ENCODE measurements at regions not wholly inside any gene's neighbourhood (a gene's known extent, or its start where the extent isn't known, plus 50 kb on each side); places are given as distances from the start of the nearest gene placed in this dataset.
"Not testable (repeated sequence)": the region's sequence is repeated elsewhere in the genome, so short reads cannot be mapped to it uniquely, and the experiment has no call there.

GRCh38 chr19:28589991-28590411 lies 623.0 kb downstream of the UQCRFS1 start:
- CTCF ChIA-PET = not testable (repeated sequence)

GRCh38 chr19:28586474-28586873 lies 626.5 kb downstream of the UQCRFS1 start:
- ChIA-PET CTCF (no interaction called here), POLR2A (no interaction called here)

More at GRCh38 chr19:28589991-28590411, 623.0 kb downstream of the UQCRFS1 start:
- POLR2A ChIA-PET = not testable (repeated sequence)

- POLR2A ChIA-PET = no interaction called here
- CTCF ChIA-PET = no interaction called here
Observed at GRCh38 chr19:28585796-28586195, 627.2 kb downstream of the UQCRFS1 start.

- CTCF ChIA-PET = no interaction called here
Observed at GRCh38 chr19:28583713-28584112, 629.2 kb downstream of the UQCRFS1 start.

GRCh38 chr19:28583242-28583641 lies 629.7 kb downstream of the UQCRFS1 start:
- CTCF ChIA-PET = no interaction called here
- POLR2A ChIA-PET = no interaction called here

More at GRCh38 chr19:28583713-28584112, 629.2 kb downstream of the UQCRFS1 start:
- POLR2A ChIA-PET = no interaction called here

- POLR2A ChIA-PET = no interaction called here
- CTCF ChIA-PET = no interaction called here
Observed at GRCh38 chr19:28582796-28583195, 630.2 kb downstream of the UQCRFS1 start.

GRCh38 chr19:28582344-28582743 lies 630.6 kb downstream of the UQCRFS1 start:
- CTCF ChIA-PET = no interaction called here
- POLR2A ChIA-PET = no interaction called here

- ChIA-PET CTCF (no interaction called here), POLR2A (no interaction called here)
Observed at GRCh38 chr19:28581468-28581770, 631.5 kb downstream of the UQCRFS1 start.

GRCh38 chr19:28578786-28579505 lies 634.0 kb downstream of the UQCRFS1 start:
- ChIA-PET POLR2A (no interaction called here), CTCF (no interaction called here)

- POLR2A ChIA-PET = no interaction called here
- CTCF ChIA-PET = no interaction called here
Observed at GRCh38 chr19:28578208-28578607, 634.7 kb downstream of the UQCRFS1 start.

GRCh38 chr19:28577666-28578065 lies 635.3 kb downstream of the UQCRFS1 start:
- CTCF ChIA-PET = no interaction called here
- POLR2A ChIA-PET = no interaction called here

GRCh38 chr19:28577233-28577632 lies 635.7 kb downstream of the UQCRFS1 start:
- ChIA-PET CTCF (no interaction called here), POLR2A (no interaction called here)

GRCh38 chr19:28575816-28576215 lies 637.1 kb downstream of the UQCRFS1 start:
- ChIA-PET POLR2A (no interaction called here), CTCF (no interaction called here)

GRCh38 chr19:28575312-28575711 lies 637.6 kb downstream of the UQCRFS1 start:
- CTCF ChIA-PET, POLR2A ChIA-PET: not testable (repeated sequence)

GRCh38 chr19:28574212-28574611 lies 638.7 kb downstream of the UQCRFS1 start:
- ChIA-PET CTCF (no interaction called here), POLR2A (no interaction called here)

- POLR2A ChIA-PET = no interaction called here
- CTCF ChIA-PET = no interaction called here
Observed at GRCh38 chr19:28569132-28570131, 643.5 kb downstream of the UQCRFS1 start.

GRCh38 chr19:28567834-28568233 lies 645.1 kb downstream of the UQCRFS1 start:
- POLR2A ChIA-PET = no interaction called here
- CTCF ChIA-PET = no interaction called here

GRCh38 chr19:28563964-28564921 lies 648.7 kb downstream of the UQCRFS1 start:
- POLR2A ChIA-PET = no interaction called here
- CTCF ChIA-PET = no interaction called here

GRCh38 chr19:28560786-28561185 lies 652.2 kb downstream of the UQCRFS1 start:
- CTCF ChIA-PET = no interaction called here
- POLR2A ChIA-PET = no interaction called here

- ChIA-PET POLR2A (no interaction called here), CTCF (no interaction called here)
Observed at GRCh38 chr19:28558783-28559182, 654.2 kb downstream of the UQCRFS1 start.

Measured in activated CD8-positive, alpha-beta memory T cell treated with anti-CD3 and anti-CD28 coated beads for 36 hours (primary cell).